ENCODE measurements at regions not wholly inside any gene's neighbourhood (a gene's known extent, or its start where the extent isn't known, plus 50 kb on each side); places are given as distances from the start of the nearest gene placed in this dataset.

- DNase-seq (ENCODE audit: low read depth in 4 of 4, low spot score in 2 of 4), result no peak
These were observed 397.6 kb downstream of the TBL1XR1 start for GRCh38 chr3:176799675-176800074.

GRCh38 chr3:176798680-176799079 lies 398.6 kb downstream of the TBL1XR1 start:
- no peak for DNase-seq (ENCODE audit: low read depth in 4 of 4, low spot score in 2 of 4)

GRCh38 chr3:176796371-176796770 lies 400.9 kb downstream of the TBL1XR1 start:
- no peak for DNase-seq (ENCODE audit: low read depth in 4 of 4, low spot score in 2 of 4)

- DNase-seq (ENCODE audit: low read depth in 4 of 4, low spot score in 2 of 4), result peak in 3 of 4 donors; percentile 5 to 24 (median 19)
These were observed 401.4 kb downstream of the TBL1XR1 start for GRCh38 chr3:176795891-176796290.

- DNase-seq (ENCODE audit: low read depth in 4 of 4, low spot score in 2 of 4), result no peak
These were observed 402.9 kb downstream of the TBL1XR1 start for GRCh38 chr3:176794406-176794805.

GRCh38 chr3:176789947-176790346 lies 407.3 kb downstream of the TBL1XR1 start:
- DNase-seq (ENCODE audit: low read depth in 4 of 4, low spot score in 2 of 4), result no peak

GRCh38 chr3:176789281-176789705 lies 408.0 kb downstream of the TBL1XR1 start:
- peak; percentile 5 to 48 (median 36) for DNase-seq (ENCODE audit: low read depth in 4 of 4, low spot score in 2 of 4)

GRCh38 chr3:176787506-176787905 lies 409.8 kb downstream of the TBL1XR1 start:
- no peak for DNase-seq (ENCODE audit: low read depth in 4 of 4, low spot score in 2 of 4)

GRCh38 chr3:176785171-176785570 lies 412.1 kb downstream of the TBL1XR1 start:
- no peak for DNase-seq (ENCODE audit: low read depth in 4 of 4, low spot score in 2 of 4)

- DNase-seq (ENCODE audit: low read depth in 4 of 4, low spot score in 2 of 4), result no peak
These were observed 416.5 kb downstream of the TBL1XR1 start for GRCh38 chr3:176780766-176781165.

- no peak for DNase-seq (ENCODE audit: low read depth in 4 of 4, low spot score in 2 of 4)
These were observed 420.6 kb downstream of the TBL1XR1 start for GRCh38 chr3:176776622-176777175.

GRCh38 chr3:176769547-176770190 lies 427.6 kb downstream of the TBL1XR1 start:
- DNase-seq (ENCODE audit: low read depth in 4 of 4, low spot score in 2 of 4), result no peak

GRCh38 chr3:176767385-176767784 lies 429.9 kb downstream of the TBL1XR1 start:
- no peak for DNase-seq (ENCODE audit: low read depth in 4 of 4, low spot score in 2 of 4)

- no peak for DNase-seq (ENCODE audit: low read depth in 4 of 4, low spot score in 2 of 4)
These were observed 430.4 kb downstream of the TBL1XR1 start for GRCh38 chr3:176766862-176767261.

GRCh38 chr3:176765382-176765900 lies 431.8 kb downstream of the TBL1XR1 start:
- DNase-seq (ENCODE audit: low read depth in 4 of 4, low spot score in 2 of 4), result no peak

GRCh38 chr3:176759815-176760506 lies 437.3 kb downstream of the TBL1XR1 start:
- no peak for DNase-seq (ENCODE audit: low read depth in 4 of 4, low spot score in 2 of 4)

- DNase-seq (ENCODE audit: low read depth in 4 of 4, low spot score in 2 of 4), result no peak
These were observed 439.9 kb downstream of the TBL1XR1 start for GRCh38 chr3:176757429-176757828.

GRCh38 chr3:176755977-176756376 lies 441.3 kb downstream of the TBL1XR1 start:
- DNase-seq (ENCODE audit: low read depth in 4 of 4, low spot score in 2 of 4), result no peak

- DNase-seq (ENCODE audit: low read depth in 4 of 4, low spot score in 2 of 4), result no peak
These were observed 441.7 kb downstream of the TBL1XR1 start for GRCh38 chr3:176755552-176755951.

GRCh38 chr3:176741664-176742047 lies 455.6 kb downstream of the TBL1XR1 start:
- no peak for DNase-seq (ENCODE audit: low read depth in 4 of 4, low spot score in 2 of 4)

- DNase-seq (ENCODE audit: low read depth in 4 of 4, low spot score in 2 of 4), result no peak
These were observed 456.2 kb downstream of the TBL1XR1 start for GRCh38 chr3:176740906-176741663.

All from left renal cortex interstitium (tissue), 4 donors.